Rectal smooth muscle tissue (tissue), 1 donor: ENCODE measurements at regions not wholly inside any gene's neighbourhood (a gene's known extent, or its start where the extent isn't known, plus 50 kb on each side); places are given as distances from the start of the nearest gene placed in this dataset.
A peak's percentile ranks its signal among the peaks of the same experiment; 100 is the strongest.

Source experiments
- H3K27ac ChIP-seq: one replicate; pipeline ENCODE4 v1.7.0; 2013; ENCODE audit warnings: low read depth, low read length, inconsistent platforms
- H3K27me3 ChIP-seq: one replicate; pipeline ENCODE4 v1.7.0; 2013; ENCODE audit warnings: low read length; ENCODE audit not compliant: control insufficient read depth, insufficient read depth
- H3K36me3 ChIP-seq: one replicate; pipeline ENCODE4 v1.7.0; 2013; ENCODE audit warnings: low read length; ENCODE audit not compliant: control insufficient read depth, insufficient read depth
- H3K4me1 ChIP-seq: one replicate; pipeline ENCODE4 v1.7.0; 2013; ENCODE audit warnings: low read length; ENCODE audit not compliant: control insufficient read depth, insufficient read depth
- H3K4me3 ChIP-seq: one replicate; pipeline ENCODE4 v1.7.0; 2013; ENCODE audit warnings: low read length
- H3K9ac ChIP-seq: one replicate; pipeline ENCODE4 v1.7.0; 2013; ENCODE audit warnings: low read length

GRCh38 chr1:66444438-66445265 is 89.3 kb upstream of the SGIP1 start:
- H3K27me3 ChIP-seq, result no peaks in the 10 kb centered on the region
- no peak overlapping the region for H3K4me3 ChIP-seq
- peaks cover 6% of the 10 kb centered on the region for H3K4me1 ChIP-seq
- no peak overlapping the region for H3K9ac ChIP-seq
- H3K36me3 ChIP-seq, result no peaks in the 10 kb centered on the region
- no peak overlapping the region for H3K27ac ChIP-seq

- Histone ChIP-seq H3K4me1 (peaks cover 13% of the 10 kb centered on the region), H3K4me3 (peak overlapping the region; percentile 3), H3K27me3 (no peaks in the 10 kb centered on the region), H3K9ac (no peak overlapping the region), H3K36me3 (no peaks in the 10 kb centered on the region), H3K27ac (peak overlapping the region; percentile 18)
These were observed 88.3 kb upstream of the SGIP1 start for GRCh38 chr1:66445492-66446181.

GRCh38 chr1:66446261-66447001 is 87.5 kb upstream of the SGIP1 start:
- Histone ChIP-seq H3K4me1 (peaks cover 20% of the 10 kb centered on the region), H3K27ac (no peak overlapping the region), H3K4me3 (no peak overlapping the region), H3K27me3 (no peaks in the 10 kb centered on the region), H3K36me3 (no peaks in the 10 kb centered on the region), H3K9ac (no peak overlapping the region)

- peaks cover 20% of the 10 kb centered on the region for H3K4me1 ChIP-seq
- no peaks in the 10 kb centered on the region for H3K36me3 ChIP-seq
- no peak overlapping the region for H3K4me3 ChIP-seq
- H3K27ac ChIP-seq, result peak overlapping the region; percentile 77
- no peaks in the 10 kb centered on the region for H3K27me3 ChIP-seq
- H3K9ac ChIP-seq, result no peak overlapping the region
These were observed 83.9 kb upstream of the SGIP1 start for GRCh38 chr1:66450043-66450514.

- no peaks in the 10 kb centered on the region for H3K36me3 ChIP-seq
- peak overlapping the region; percentile 77 for H3K27ac ChIP-seq
- peaks cover 14% of the 10 kb centered on the region for H3K4me1 ChIP-seq
- H3K9ac ChIP-seq, result no peak overlapping the region
- no peak overlapping the region for H3K4me3 ChIP-seq
- H3K27me3 ChIP-seq, result no peaks in the 10 kb centered on the region
These were observed 83.1 kb upstream of the SGIP1 start for GRCh38 chr1:66450847-66451246.

- Histone ChIP-seq H3K36me3 (no peaks in the 10 kb centered on the region), H3K27ac (no peak overlapping the region)
These were observed 81.8 kb upstream of the SGIP1 start for GRCh38 chr1:66452162-66452561.

GRCh38 chr1:66452982-66453381 is 81.0 kb upstream of the SGIP1 start:
- Histone ChIP-seq H3K27ac (no peak overlapping the region), H3K9ac (no peak overlapping the region), H3K36me3 (no peaks in the 10 kb centered on the region), H3K4me1 (peaks cover 14% of the 10 kb centered on the region), H3K4me3 (no peak overlapping the region), H3K27me3 (no peaks in the 10 kb centered on the region)

More at GRCh38 chr1:66452162-66452561, 81.8 kb upstream of the SGIP1 start:
- no peaks in the 10 kb centered on the region for H3K27me3 ChIP-seq
- no peak overlapping the region for H3K4me3 ChIP-seq
- H3K4me1 ChIP-seq, result peaks cover 14% of the 10 kb centered on the region
- no peak overlapping the region for H3K9ac ChIP-seq

GRCh38 chr1:66455446-66455845 is 78.5 kb upstream of the SGIP1 start:
- Histone ChIP-seq H3K4me3 (no peak overlapping the region), H3K36me3 (no peaks in the 10 kb centered on the region), H3K9ac (no peak overlapping the region), H3K4me1 (peaks cover 9% of the 10 kb centered on the region), H3K27me3 (no peaks in the 10 kb centered on the region), H3K27ac (no peak overlapping the region)

GRCh38 chr1:66460776-66461175 is 73.2 kb upstream of the SGIP1 start:
- Histone ChIP-seq H3K27ac (no peak overlapping the region), H3K9ac (no peak overlapping the region), H3K4me1 (no peaks in the 10 kb centered on the region), H3K4me3 (no peak overlapping the region), H3K27me3 (no peaks in the 10 kb centered on the region), H3K36me3 (no peaks in the 10 kb centered on the region)

GRCh38 chr1:66462313-66462712 is 71.6 kb upstream of the SGIP1 start:
- no peaks in the 10 kb centered on the region for H3K27me3 ChIP-seq

GRCh38 chr1:66464351-66464750 is 69.6 kb upstream of the SGIP1 start:
- Histone ChIP-seq H3K4me1 (no peaks in the 10 kb centered on the region), H3K36me3 (no peaks in the 10 kb centered on the region), H3K27me3 (no peaks in the 10 kb centered on the region)

More at GRCh38 chr1:66462313-66462712, 71.6 kb upstream of the SGIP1 start:
- no peak overlapping the region for H3K9ac ChIP-seq
- H3K27ac ChIP-seq, result no peak overlapping the region
- no peak overlapping the region for H3K4me3 ChIP-seq
- H3K4me1 ChIP-seq, result no peaks in the 10 kb centered on the region
- H3K36me3 ChIP-seq, result no peaks in the 10 kb centered on the region

GRCh38 chr1:66464802-66465201 is 69.2 kb upstream of the SGIP1 start:
- Histone ChIP-seq H3K36me3 (no peaks in the 10 kb centered on the region), H3K27ac (no peak overlapping the region), H3K27me3 (no peaks in the 10 kb centered on the region), H3K4me1 (no peaks in the 10 kb centered on the region), H3K4me3 (no peak overlapping the region), H3K9ac (no peak overlapping the region)

More at GRCh38 chr1:66464351-66464750, 69.6 kb upstream of the SGIP1 start:
- Histone ChIP-seq H3K4me3 (no peak overlapping the region), H3K27ac (no peak overlapping the region), H3K9ac (no peak overlapping the region)
